H1 (cell line): ENCODE measurements at regions not wholly inside any gene's neighbourhood (a gene's known extent, or its start where the extent isn't known, plus 50 kb on each side); places are given as distances from the start of the nearest gene placed in this dataset.

Experiments used
- CTCF ChIA-PET: fragments of 300-600 bp; sonication (Branson Sonifier 250); formaldehyde crosslinking; loops from one replicate; lab custom pipeline; 2021; ENCODE audit not compliant: partially characterized antibody; lab: Charles Lee
- POLR2A ChIA-PET: fragments of 300-600 bp; sonication (Branson Sonifier 250); formaldehyde crosslinking; loops from one replicate; lab custom pipeline; 2021; ENCODE audit warnings: inconsistent platforms; ENCODE audit not compliant: partially characterized antibody; lab: Charles Lee
- DNase-seq, 2 experiments: peaks; one replicate each; pipeline versions ENCODE4 v3.0.0 to v3.0.0-alpha.2; 2010 to 2022; ENCODE audit warnings: low spot score in 2 of 2, low read depth in 1 of 2, mixed read lengths in 1 of 2
- FAIRE-seq: peaks from 2 replicates; lab custom pipeline; 2011; peaks lifted over from hg19 to GRCh38; lab: Jason Lieb, UNC
- H2AFZ ChIP-seq: 2 replicates; pipeline ENCODE4 v1.8.1; 2012; ENCODE audit warnings: low read length, inconsistent platforms
- H2AK5ac ChIP-seq: 2 replicates; pipeline ENCODE4 v1.6.1; 2013; ENCODE audit warnings: low read depth, low read length
- H2BK120ac ChIP-seq: replicated peaks from 2 replicates; pipeline ENCODE3; 2013; ENCODE audit warnings: low read depth, low read length, inconsistent platforms
- H2BK12ac ChIP-seq: 2 replicates; pipeline ENCODE4 v1.6.1; 2013; ENCODE audit warnings: low read depth, low read length
- H2BK15ac ChIP-seq: 2 replicates; pipeline ENCODE4 v1.6.1; 2013; ENCODE audit warnings: low read length
- H2BK20ac ChIP-seq: 2 replicates; pipeline ENCODE4 v1.6.1; 2013; ENCODE audit warnings: low read length
- H2BK5ac ChIP-seq: 2 replicates; pipeline ENCODE4 v1.6.1; 2013; ENCODE audit warnings: low read depth, low read length
- H3K14ac ChIP-seq: 2 replicates; pipeline ENCODE4 v1.6.1; 2013; ENCODE audit warnings: inconsistent platforms; ENCODE audit not compliant: insufficient read length
- H3K18ac ChIP-seq: 2 replicates; pipeline ENCODE4 v1.6.1; 2013; ENCODE audit warnings: low read length; ENCODE audit errors: extremely low read depth
- H3K23ac ChIP-seq: 2 replicates; pipeline ENCODE4 v1.6.1; 2013; ENCODE audit warnings: inconsistent platforms; ENCODE audit not compliant: insufficient read length
- H3K23me2 ChIP-seq: 2 replicates; pipeline ENCODE4 v1.6.1; 2013; ENCODE audit warnings: low read depth, low read length
- H3K27ac ChIP-seq: 2 replicates; pipeline ENCODE4 v1.6.1; 2011; ENCODE audit warnings: low read depth, low read length, inconsistent platforms
- H3K27me3 ChIP-seq, 4 experiments: replicated peaks in 1 of 4; 1 replicate in 1 of 4; 2 replicates in 3 of 4; pipeline versions ENCODE4 v1.6.1 to v1.8.1; 2011 to 2013; ENCODE audit warnings: low read length in 3 of 4, mild to moderate bottlenecking in 3 of 4, inconsistent platforms in 2 of 4, mixed read lengths in 2 of 4, moderate library complexity in 1 of 4; ENCODE audit not compliant: control insufficient read depth in 3 of 4, insufficient read depth in 3 of 4; ENCODE audit errors: extremely low read depth in 1 of 4
- H3K36me3 ChIP-seq, 4 experiments: 2 replicates each; pipeline versions ENCODE4 v1.6.1 to v1.8.1; 2011 to 2013; ENCODE audit warnings: mild to moderate bottlenecking in 4 of 4, low read length in 3 of 4, moderate library complexity in 2 of 4, control low read depth in 1 of 4, inconsistent platforms in 1 of 4; ENCODE audit not compliant: insufficient read depth in 4 of 4, control insufficient read depth in 2 of 4
- H3K4ac ChIP-seq: replicated peaks from 2 replicates; pipeline ENCODE3; 2013; ENCODE audit warnings: low read length, low read depth, mixed read lengths, inconsistent platforms; ENCODE audit not compliant: insufficient read length
- H3K4me1 ChIP-seq, 4 experiments: replicated peaks in 1 of 4; 1 replicate in 1 of 4; 2 replicates in 3 of 4; pipeline versions ENCODE4 v1.6.1 to v1.8.1; 2011 to 2013; ENCODE audit warnings: low read length in 3 of 4, inconsistent platforms in 2 of 4, mixed read lengths in 1 of 4; ENCODE audit not compliant: insufficient read depth in 4 of 4, control insufficient read depth in 3 of 4
- H3K4me2 ChIP-seq, 2 experiments: 2 replicates each; pipeline versions ENCODE4 v1.6.1 to v1.8.1; 2011 to 2013; ENCODE audit warnings: low read depth in 2 of 2, low read length in 2 of 2, control low read depth in 1 of 2, inconsistent platforms in 1 of 2, mild to moderate bottlenecking in 1 of 2; ENCODE audit not compliant: insufficient read depth in 1 of 2
- H3K4me3 ChIP-seq, 4 experiments: fragments of 200-600, 300-600 bp in 1 of 4; sonication (generic), shearing (Covaris generic), sonication (Bioruptor Twin) in 1 of 4; 2 replicates each; pipeline versions ENCODE4 v1.5.1 to v1.8.1; 2011 to 2016; ENCODE audit warnings: low read length in 4 of 4, low read depth in 3 of 4, control low read depth in 2 of 4, inconsistent platforms in 2 of 4, mild to moderate bottlenecking in 2 of 4, mixed read lengths in 1 of 4, moderate library complexity in 1 of 4; ENCODE audit not compliant: insufficient read depth in 2 of 4; ENCODE audit errors: extremely low read depth in 1 of 4
- H3K56ac ChIP-seq: replicated peaks from 2 replicates; pipeline ENCODE3; 2013; ENCODE audit warnings: low read depth, mild to moderate bottlenecking, mixed read lengths, low read length, inconsistent platforms; ENCODE audit not compliant: insufficient read length
- H3K79me1 ChIP-seq: 2 replicates; pipeline ENCODE4 v1.6.1; 2013; ENCODE audit warnings: low read depth, low read length, control low read depth
- H3K79me2 ChIP-seq, 2 experiments: 2 replicates each; pipeline versions ENCODE4 v1.6.1 to v1.8.1; 2012 to 2013; ENCODE audit warnings: low read length in 2 of 2, mild to moderate bottlenecking in 2 of 2, inconsistent platforms in 1 of 2; ENCODE audit not compliant: insufficient read depth in 2 of 2, control insufficient read depth in 1 of 2
- H3K9ac ChIP-seq, 4 experiments: replicated peaks in 1 of 4; 1 replicate in 1 of 4; 2 replicates in 3 of 4; pipeline versions ENCODE4 v1.6.1 to v1.8.1; 2011 to 2013; ENCODE audit warnings: low read depth in 3 of 4, low read length in 3 of 4, control low read depth in 2 of 4, mild to moderate bottlenecking in 2 of 4, moderate library complexity in 2 of 4, inconsistent platforms in 1 of 4; ENCODE audit errors: extremely low read depth in 1 of 4
- H3K9me3 ChIP-seq, 2 experiments: 2 replicates each; pipeline versions ENCODE4 v1.6.1 to v1.8.1; 2012 to 2013; ENCODE audit warnings: mild to moderate bottlenecking in 2 of 2, moderate library complexity in 2 of 2, control low read depth in 1 of 2, inconsistent platforms in 1 of 2, low read depth in 1 of 2, low read length in 1 of 2, mixed read lengths in 1 of 2; ENCODE audit not compliant: insufficient read depth in 2 of 2
- H4K20me1 ChIP-seq, 2 experiments: replicated peaks in 1 of 2; 2 replicates each; pipeline versions ENCODE3 to v1.8.1; 2011 to 2013; ENCODE audit warnings: inconsistent platforms in 2 of 2, low read length in 2 of 2, mild to moderate bottlenecking in 1 of 2; ENCODE audit not compliant: insufficient read depth in 2 of 2, control insufficient read depth in 1 of 2
- H4K5ac ChIP-seq: 2 replicates; pipeline ENCODE4 v1.6.1; 2013; ENCODE audit warnings: low read length, low read depth, mixed read lengths, inconsistent platforms; ENCODE audit not compliant: insufficient read length
- H4K8ac ChIP-seq: 2 replicates; pipeline ENCODE4 v1.8.0; 2013; ENCODE audit warnings: mild to moderate bottlenecking, moderate library complexity, low read length, inconsistent platforms; ENCODE audit not compliant: insufficient read depth; ENCODE audit errors: extremely low read depth
- H4K91ac ChIP-seq: replicated peaks from 2 replicates; pipeline ENCODE3; 2013; ENCODE audit warnings: low read length, mixed read lengths, inconsistent platforms; ENCODE audit not compliant: insufficient read length
- CHD1 ChIP-seq: IDR thresholded peaks from 2 replicates; pipeline ENCODE4 v1.6.1; 2012; ENCODE audit warnings: low read depth, low read length, improper control_type of control experiment
- CTBP2 ChIP-seq: IDR thresholded peaks from 2 replicates; pipeline ENCODE4 v1.7.0; 2011; ENCODE audit warnings: borderline replicate concordance, mild to moderate bottlenecking, moderate library complexity, mixed read lengths, low read length; ENCODE audit not compliant: insufficient read depth, insufficient read length
- HDAC6 ChIP-seq: IDR thresholded peaks from one replicate; pipeline ENCODE4 v1.7.1; 2012; ENCODE audit warnings: low read depth, mild to moderate bottlenecking, inconsistent platforms, low read length, moderate library complexity
- MAFK ChIP-seq: IDR thresholded peaks from 2 replicates; pipeline ENCODE4 v1.6.1; 2012; ENCODE audit warnings: low read depth, mild to moderate bottlenecking, improper control_type of control experiment, low read length
- SIRT6 ChIP-seq: IDR thresholded peaks from one replicate; pipeline ENCODE4 v1.7.1; 2012; ENCODE audit warnings: low read length, inconsistent platforms
- whole genome bisulfite sequencing, 2 experiments: shearing (Covaris generic) in 1 of 2; methylation state at CpG; one replicate each; pipeline versions ENCODE4 v1.1.6 to v1.1.7; 2013 to 2015; ENCODE audit warnings: low lambda C conversion rate in 2 of 2, mixed read lengths in 2 of 2, inconsistent platforms in 1 of 2, low coverage in 1 of 2, missing lambda C conversion rate in 1 of 2; ENCODE audit not compliant: insufficient replicate concordance in 2 of 2, insufficient coverage in 1 of 2, insufficient read length in 1 of 2; ENCODE audit errors: extremely low coverage in 1 of 2, missing lambda C conversion rate in 1 of 2; 5-methylcytosine and 5-hydroxymethylcytosine counted together

GRCh38 chr1:106584676-106585075, 471.8 kb upstream of the PRMT6 start:
- no peak overlapping the region for H3K4me3 ChIP-seq
- no peak overlapping the region for H3K18ac ChIP-seq
- no peak overlapping the region for H3K4ac ChIP-seq
- H3K79me1 ChIP-seq: no peaks in the 10 kb centered on the region
- H3K9me3 ChIP-seq: no peaks in the 10 kb centered on the region
- H2BK12ac ChIP-seq: no peak overlapping the region
- no peak overlapping the region for H3K23ac ChIP-seq
- ChIA-PET POLR2A (no interaction called here), CTCF (no interaction called here)
- no peaks in the 10 kb centered on the region for H3K4me1 ChIP-seq
- H3K14ac ChIP-seq: no peak overlapping the region
- no peaks in the 10 kb centered on the region for H3K79me2 ChIP-seq
- H3K27me3 ChIP-seq: no peaks in the 10 kb centered on the region
- H2BK5ac ChIP-seq: no peak overlapping the region
- no peaks in the 10 kb centered on the region for H3K36me3 ChIP-seq
- H2BK15ac ChIP-seq: no peak overlapping the region
- H2AFZ ChIP-seq: 0 out of 2 replicates have a peak overlapping the region, but pooled peaks have one; percentile 24
- H4K5ac ChIP-seq: no peak overlapping the region
- FAIRE-seq (no peak), DNase-seq (no peak)
- no peak overlapping the region for H2AK5ac ChIP-seq
- H4K20me1 ChIP-seq: no peaks in the 10 kb centered on the region
- no peak overlapping the region for H3K27ac ChIP-seq
- no peak overlapping the region for H2BK20ac ChIP-seq
- WGBS, 2 experiments: 89% methylated on average over 4 of the region's 4 CpGs; no CpG with 5 or more reads in 1 of the 2 experiments
- no peak overlapping the region for H2BK120ac ChIP-seq
- no peaks in the 10 kb centered on the region for H3K23me2 ChIP-seq
- no peak overlapping the region for H4K8ac ChIP-seq
- no peak overlapping the region for H3K56ac ChIP-seq
- no peak overlapping the region for H3K4me2 ChIP-seq
- no peak overlapping the region for H4K91ac ChIP-seq
- H3K9ac ChIP-seq: no peak overlapping the region
- TF ChIP-seq MAFK (no peak), CTBP2 (no peak), CHD1 (no peak), SIRT6 (no peak), HDAC6 (no peak)
